SK-N-MC (cell line): ENCODE measurements at regions not wholly inside any gene's neighbourhood (a gene's known extent, or its start where the extent isn't known, plus 50 kb on each side); places are given as distances from the start of the nearest gene placed in this dataset.

ENCODE experiments used
- EZH2 ChIP-seq: fragments of 200-600 bp; sonication (generic); IDR thresholded peaks from one replicate; pipeline ENCODE4 v1.6.1; 2017; ENCODE audit warnings: antibody characterized with exemption
- FOXP2 ChIP-seq: optimal IDR thresholded peaks from 2 replicates; pipeline ENCODE3; 2011; ENCODE audit warnings: mild to moderate bottlenecking, moderate library complexity; ENCODE audit not compliant: insufficient read depth; ENCODE audit errors: extremely low read length, control extremely low read depth
- POLR2AphosphoS5 ChIP-seq: IDR thresholded peaks from 2 replicates; pipeline ENCODE4 v1.6.1; 2012; ENCODE audit warnings: mild to moderate bottlenecking, low read depth, low read length, borderline replicate concordance

DNA sequence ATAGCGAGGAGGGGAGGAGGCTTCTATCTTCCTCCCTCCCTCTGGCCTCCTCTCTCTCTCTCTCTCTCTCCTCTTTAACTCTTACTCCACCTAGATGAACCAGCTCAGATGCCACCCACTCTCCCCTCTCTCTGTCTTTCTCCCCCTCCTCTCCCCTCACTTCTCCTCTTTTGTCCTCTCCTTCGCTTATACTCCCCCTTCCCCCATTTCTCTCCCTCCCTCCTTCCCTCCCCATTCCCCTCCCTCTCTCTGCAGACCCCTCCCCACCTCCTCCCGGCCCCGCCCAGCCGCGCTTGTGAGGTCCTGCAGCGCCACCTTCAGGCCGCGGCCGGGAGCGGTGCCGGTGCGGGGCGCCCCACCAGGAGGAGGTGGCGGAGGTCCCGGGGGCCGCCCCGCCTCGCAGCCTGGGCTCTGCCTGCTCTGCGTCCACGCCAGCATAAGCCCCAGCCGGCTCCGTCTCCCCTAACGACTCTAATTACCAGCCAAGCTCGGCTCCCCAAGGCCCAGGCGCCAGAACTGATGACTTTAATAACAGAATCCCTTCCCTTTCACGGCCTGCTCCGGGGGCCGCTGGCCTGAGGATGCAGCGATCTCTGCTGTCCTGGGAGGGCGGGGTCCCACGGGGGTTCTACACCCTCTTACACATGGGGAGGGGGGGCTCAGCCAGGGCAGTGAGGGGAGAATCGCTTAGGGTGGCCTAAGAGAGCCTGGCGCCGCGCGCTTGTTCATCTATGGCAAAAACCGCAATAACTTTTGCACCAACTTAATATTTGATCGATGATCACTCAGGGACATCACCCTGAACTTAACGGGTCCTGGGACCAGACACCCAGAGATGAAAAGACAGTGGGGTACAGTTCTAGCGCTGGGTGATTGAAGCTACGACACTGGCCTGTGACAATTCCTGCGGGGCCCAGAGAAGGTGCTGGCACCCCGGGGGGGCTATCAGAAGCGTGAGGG lies 637.3 kb downstream of the MATN1 start:
- TF ChIP-seq POLR2AphosphoS5 (no peak), EZH2 (no peak), FOXP2 (no peak)
